ENCODE measurements at regions not wholly inside any gene's neighbourhood (a gene's known extent, or its start where the extent isn't known, plus 50 kb on each side); places are given as distances from the start of the nearest gene placed in this dataset.
A peak's percentile ranks its signal among the peaks of the same experiment; 100 is the strongest.

- no peak overlapping the region for H3K4me3 Mint-ChIP-seq (ENCODE audit: unreplicated experiment)
- peak; percentile 41 for DNase-seq (ENCODE audit: unreplicated experiment)
- no peaks in the 10 kb centered on the region for H3K27me3 Mint-ChIP-seq (ENCODE audit: insufficient read depth, unreplicated experiment)
- no peak for TF ChIP-seq CTCF (IDR thresholded peaks at IDR 0.05; ENCODE audit: unreplicated experiment)
- BruUV-seq (replicated peaks): no TSS peak
- ChIA-PET CTCF (no interaction called here), POLR2A (interaction anchor here (0.6 kb wide), 1 partner anchor 34 kb away, joined by 4 read pairs; no protein-coding TSS in a partner anchor)
- H3K4me1 Mint-ChIP-seq (ENCODE audit: insufficient read depth, unreplicated experiment): no peaks in the 10 kb centered on the region
- intact Hi-C loops (cut with micrococcal nuclease): no loop called here
- no peaks in the 10 kb centered on the region for H3K36me3 Mint-ChIP-seq (ENCODE audit: insufficient read depth, unreplicated experiment)
- H3K27ac Mint-ChIP-seq (ENCODE audit: low read depth, unreplicated experiment): no peak overlapping the region
- H3K9me3 Mint-ChIP-seq (ENCODE audit: unreplicated experiment): no peaks in the 10 kb centered on the region
These were observed 232.3 kb downstream of the PABPC4L start for GRCh38 chr4:133969202-133969848.

GRCh38 chr4:133968174-133968573 lies 233.4 kb downstream of the PABPC4L start:
- H3K27ac Mint-ChIP-seq (ENCODE audit: low read depth, unreplicated experiment): no peak overlapping the region
- CTCF ChIA-PET: no interaction called here
- intact Hi-C loops (cut with micrococcal nuclease): no loop called here
- no peak overlapping the region for H3K4me3 Mint-ChIP-seq (ENCODE audit: unreplicated experiment)
- POLR2A ChIA-PET: no interaction called here
- DNase-seq (ENCODE audit: unreplicated experiment): no peak
- H3K36me3 Mint-ChIP-seq (ENCODE audit: insufficient read depth, unreplicated experiment): no peaks in the 10 kb centered on the region
- no peaks in the 10 kb centered on the region for H3K4me1 Mint-ChIP-seq (ENCODE audit: insufficient read depth, unreplicated experiment)
- H3K9me3 Mint-ChIP-seq (ENCODE audit: unreplicated experiment): peaks cover 8% of the 10 kb centered on the region
- H3K27me3 Mint-ChIP-seq (ENCODE audit: insufficient read depth, unreplicated experiment): no peaks in the 10 kb centered on the region
- TF ChIP-seq CTCF (IDR thresholded peaks at IDR 0.05; ENCODE audit: unreplicated experiment): no peak
- BruUV-seq (replicated peaks): no TSS peak

GRCh38 chr4:133960975-133961374 lies 240.6 kb downstream of the PABPC4L start:
- peaks cover 20% of the 10 kb centered on the region for H3K9me3 Mint-ChIP-seq (ENCODE audit: unreplicated experiment)

GRCh38 chr4:133943081-133943480 lies 258.5 kb downstream of the PABPC4L start:
- Mint-ChIP-seq H3K9me3 (ENCODE audit: unreplicated experiment) (no peaks in the 10 kb centered on the region), H3K36me3 (ENCODE audit: insufficient read depth, unreplicated experiment) (no peaks in the 10 kb centered on the region), H3K27ac (ENCODE audit: low read depth, unreplicated experiment) (no peak overlapping the region), H3K27me3 (ENCODE audit: insufficient read depth, unreplicated experiment) (no peaks in the 10 kb centered on the region), H3K4me1 (ENCODE audit: insufficient read depth, unreplicated experiment) (no peaks in the 10 kb centered on the region), H3K4me3 (ENCODE audit: unreplicated experiment) (no peak overlapping the region)
- CTCF ChIA-PET: interaction anchor here (1.0 kb wide), 1 partner anchor 789 kb away, joined by 3 read pairs; no protein-coding TSS in a partner anchor
- DNase-seq (ENCODE audit: unreplicated experiment): no peak
- intact Hi-C loops (cut with micrococcal nuclease): no loop called here
- POLR2A ChIA-PET: no interaction called here
- no TSS peak for BruUV-seq (replicated peaks)
- TF ChIP-seq CTCF (IDR thresholded peaks at IDR 0.05; ENCODE audit: unreplicated experiment): no peak

More at GRCh38 chr4:133960975-133961374, 240.6 kb downstream of the PABPC4L start:
- Mint-ChIP-seq H3K36me3 (ENCODE audit: insufficient read depth, unreplicated experiment) (no peaks in the 10 kb centered on the region), H3K4me3 (ENCODE audit: unreplicated experiment) (no peak overlapping the region), H3K4me1 (ENCODE audit: insufficient read depth, unreplicated experiment) (no peaks in the 10 kb centered on the region), H3K27me3 (ENCODE audit: insufficient read depth, unreplicated experiment) (no peaks in the 10 kb centered on the region), H3K27ac (ENCODE audit: low read depth, unreplicated experiment) (no peak overlapping the region)
- CTCF ChIA-PET: interaction anchor here (1.2 kb wide), 1 partner anchor 11 kb away, joined by 3 read pairs; no protein-coding TSS in a partner anchor
- no peak for TF ChIP-seq CTCF (IDR thresholded peaks at IDR 0.05; ENCODE audit: unreplicated experiment)
- intact Hi-C loops (cut with micrococcal nuclease): no loop called here
- no TSS peak for BruUV-seq (replicated peaks)
- POLR2A ChIA-PET: no interaction called here
- no peak for DNase-seq (ENCODE audit: unreplicated experiment)

Measured in MCF 10A (cell line).